ENCODE measurements at regions not wholly inside any gene's neighbourhood (a gene's known extent, or its start where the extent isn't known, plus 50 kb on each side); places are given as distances from the start of the nearest gene placed in this dataset.

DNA sequence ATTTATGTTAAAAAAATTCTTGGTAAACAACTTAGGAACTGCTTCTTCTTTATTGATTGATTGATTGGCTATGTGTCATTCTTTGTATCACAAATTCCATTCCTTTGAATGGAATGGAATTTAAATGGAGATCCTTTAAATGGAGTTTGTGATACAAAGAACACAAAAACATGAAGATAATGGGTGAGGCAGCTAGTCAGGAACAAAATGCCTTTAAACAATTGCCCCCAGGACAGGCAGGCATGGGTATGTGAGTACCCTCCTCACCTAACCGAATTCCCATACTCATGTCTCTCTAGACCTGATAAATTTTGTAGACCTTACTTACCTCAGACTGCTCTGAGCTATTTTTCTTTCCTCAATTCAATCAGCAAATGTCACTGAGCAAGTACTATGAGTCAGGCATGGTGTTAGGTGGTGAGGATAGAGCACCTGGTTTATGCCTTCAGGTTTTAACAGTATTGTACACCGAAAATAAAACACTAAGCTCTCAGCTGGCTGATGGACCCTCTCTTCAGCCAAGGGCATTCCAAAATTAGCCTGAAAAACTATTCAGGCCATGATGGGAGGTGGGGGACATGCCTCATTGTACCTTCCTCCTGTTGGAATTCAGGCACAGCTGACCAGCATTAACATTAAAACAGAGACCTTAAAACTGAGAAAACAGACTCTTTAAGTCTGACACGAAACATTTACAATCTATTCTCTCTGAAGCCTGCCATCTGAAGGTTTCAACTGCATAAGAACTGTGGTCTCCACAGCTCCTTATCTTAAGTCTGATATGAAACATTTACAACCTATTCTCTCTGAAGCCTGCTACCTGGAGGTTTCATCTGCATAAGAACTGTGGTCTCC lies 58.9 kb downstream of the OLFML3 start:
- DNase-seq (ENCODE audit: low read depth, low spot score) = no peak
- ATAC-seq = no peak
- CTCF ChIA-PET = no interaction called here
- POLR2A ChIA-PET = interaction anchor here (0.7 kb wide), 1 partner anchor 14 kb away, joined by 3 read pairs; no protein-coding TSS in a partner anchor
- H3K4me1 ChIP-seq (ENCODE audit: control insufficient read depth, insufficient read depth, low read length) = no peaks in the 10 kb centered on the region
- in situ Hi-C loops (cut with HindIII; ENCODE audit: low pct_unique_long_range_greater_than_20kb, low sequenced_read_pairs) (no loop called here), intact Hi-C loops (cut with micrococcal nuclease; ENCODE audit: unreplicated experiment) (no loop called here)
- no peaks in the 10 kb centered on the region for H3K27me3 ChIP-seq (ENCODE audit: control insufficient read depth, insufficient read depth, low read length)
- no peaks in the 10 kb centered on the region for H3K9me3 ChIP-seq (ENCODE audit: control insufficient read depth, insufficient read depth, low read depth, low read length)
- H3K36me3 ChIP-seq (ENCODE audit: control insufficient read depth, insufficient read depth, low read length) = no peaks in the 10 kb centered on the region
- H3K4me3 ChIP-seq (ENCODE audit: low read depth in 2 of 2, low read length in 2 of 2) = no peak overlapping the region
- TF ChIP-seq SIN3A (IDR thresholded peaks at IDR 0.05; ENCODE audit: borderline replicate concordance, insufficient read depth, low read depth, low read length) = no peak
- TF ChIP-seq CTCF (IDR thresholded peaks at IDR 0.05) = no peak
- TF ChIP-seq REST (IDR thresholded peaks at IDR 0.05; ENCODE audit: insufficient read depth in 1 of 2, low read depth in 2 of 2, low read length in 1 of 2) = no peak
- no peak for TF ChIP-seq TCF7L2 (IDR thresholded peaks at IDR 0.05; ENCODE audit: low read depth, low read length)
- TF ChIP-seq POLR2AphosphoS5 (IDR thresholded peaks at IDR 0.05; ENCODE audit: low read depth, low read length) = no peak
- BruUV-seq (replicated peaks) = no TSS peak
- no peak overlapping the region for H3K27ac ChIP-seq (ENCODE audit: low read length)
